ENCODE measurements at regions not wholly inside any gene's neighbourhood (a gene's known extent, or its start where the extent isn't known, plus 50 kb on each side); places are given as distances from the start of the nearest gene placed in this dataset.

DNA sequence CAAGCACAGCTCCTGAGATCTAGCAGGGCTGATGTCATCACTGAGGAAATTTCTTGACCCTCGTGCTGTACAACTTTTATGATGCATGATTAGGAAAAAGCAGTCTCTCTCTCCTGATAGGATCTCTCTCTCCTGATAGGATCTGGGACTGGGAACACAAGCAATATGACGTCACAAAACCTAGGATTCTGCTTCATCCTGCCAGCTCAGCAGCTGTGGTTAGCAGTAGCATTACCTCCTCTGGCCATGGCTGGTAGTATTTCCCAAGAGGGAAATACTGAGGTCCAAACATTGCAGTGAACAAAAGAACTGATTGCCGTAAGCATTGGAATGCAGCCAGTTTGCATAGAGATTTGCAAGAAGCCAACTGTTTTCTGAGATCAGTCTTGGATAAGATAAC is 521.2 kb upstream of the POU3F3 start:
- TF ChIP-seq EZH2 (IDR thresholded peaks at IDR 0.05): no peak
- TF ChIP-seq, protein P1, sequence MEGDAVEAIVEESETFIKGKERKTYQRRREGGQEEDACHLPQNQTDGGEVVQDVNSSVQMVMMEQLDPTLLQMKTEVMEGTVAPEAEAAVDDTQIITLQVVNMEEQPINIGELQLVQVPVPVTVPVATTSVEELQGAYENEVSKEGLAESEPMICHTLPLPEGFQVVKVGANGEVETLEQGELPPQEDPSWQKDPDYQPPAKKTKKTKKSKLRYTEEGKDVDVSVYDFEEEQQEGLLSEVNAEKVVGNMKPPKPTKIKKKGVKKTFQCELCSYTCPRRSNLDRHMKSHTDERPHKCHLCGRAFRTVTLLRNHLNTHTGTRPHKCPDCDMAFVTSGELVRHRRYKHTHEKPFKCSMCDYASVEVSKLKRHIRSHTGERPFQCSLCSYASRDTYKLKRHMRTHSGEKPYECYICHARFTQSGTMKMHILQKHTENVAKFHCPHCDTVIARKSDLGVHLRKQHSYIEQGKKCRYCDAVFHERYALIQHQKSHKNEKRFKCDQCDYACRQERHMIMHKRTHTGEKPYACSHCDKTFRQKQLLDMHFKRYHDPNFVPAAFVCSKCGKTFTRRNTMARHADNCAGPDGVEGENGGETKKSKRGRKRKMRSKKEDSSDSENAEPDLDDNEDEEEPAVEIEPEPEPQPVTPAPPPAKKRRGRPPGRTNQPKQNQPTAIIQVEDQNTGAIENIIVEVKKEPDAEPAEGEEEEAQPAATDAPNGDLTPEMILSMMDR (IDR thresholded peaks at IDR 0.05): no peak
- no peak for TF ChIP-seq EZH2phosphoT487 (IDR thresholded peaks at IDR 0.05)

Data from neural progenitor cell (in vitro differentiated cells).